ENCODE measurements at regions not wholly inside any gene's neighbourhood (a gene's known extent, or its start where the extent isn't known, plus 50 kb on each side); places are given as distances from the start of the nearest gene placed in this dataset.

DNA sequence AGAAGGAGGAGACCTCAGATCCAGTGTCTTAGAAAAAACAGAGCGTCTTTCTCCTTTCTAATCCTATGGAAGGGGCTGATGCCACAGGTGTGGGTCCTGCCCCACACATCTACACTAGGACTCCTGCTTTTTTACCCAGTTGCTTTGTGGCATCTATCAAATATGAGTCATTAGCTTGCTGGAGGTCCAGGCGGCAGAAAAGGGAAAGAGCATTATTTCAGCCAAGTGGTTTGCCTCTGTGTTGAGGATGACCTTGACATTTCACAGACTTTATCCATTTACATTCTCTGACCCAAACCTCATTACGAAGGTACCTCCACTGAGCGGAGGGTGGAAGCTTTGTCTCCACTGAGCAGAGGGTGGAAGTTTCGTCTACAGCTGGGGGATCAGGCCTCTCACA is 308.4 kb upstream of the KLF6 start:
- no peak for DNase-seq

DNA sequence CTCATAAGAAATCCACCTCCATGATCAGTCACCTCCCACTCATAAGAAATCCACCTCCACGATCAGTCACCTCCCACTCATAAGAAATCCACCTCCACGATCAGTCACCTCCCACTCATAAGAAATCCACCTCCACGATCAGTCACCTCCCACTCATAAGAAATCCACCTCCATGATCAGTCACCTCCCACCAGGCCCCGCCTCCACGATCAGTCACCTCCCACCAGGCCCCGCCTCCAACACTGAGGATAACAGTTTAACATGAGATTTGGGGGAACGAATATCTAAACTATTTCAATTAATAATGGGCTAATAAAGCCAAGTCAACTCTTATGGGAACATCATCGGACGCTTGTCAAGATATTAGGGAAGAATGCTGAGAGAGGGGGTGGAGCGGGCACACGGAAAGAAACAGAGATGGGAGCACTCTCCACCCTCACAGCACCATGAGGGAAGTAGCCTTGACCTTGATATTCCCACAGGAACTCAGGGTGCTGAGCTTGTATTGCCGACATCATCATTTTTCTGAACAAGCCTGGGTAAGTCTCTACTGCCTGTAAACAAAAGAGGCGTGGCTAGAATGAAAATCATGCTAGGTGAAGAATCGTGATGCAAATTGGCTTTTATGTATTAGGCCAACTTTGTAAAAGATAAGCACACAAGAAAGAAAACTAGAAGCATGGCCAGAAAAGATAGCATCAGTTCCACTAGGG is 303.5 kb upstream of the KLF6 start:
- no peak for DNase-seq

DNA sequence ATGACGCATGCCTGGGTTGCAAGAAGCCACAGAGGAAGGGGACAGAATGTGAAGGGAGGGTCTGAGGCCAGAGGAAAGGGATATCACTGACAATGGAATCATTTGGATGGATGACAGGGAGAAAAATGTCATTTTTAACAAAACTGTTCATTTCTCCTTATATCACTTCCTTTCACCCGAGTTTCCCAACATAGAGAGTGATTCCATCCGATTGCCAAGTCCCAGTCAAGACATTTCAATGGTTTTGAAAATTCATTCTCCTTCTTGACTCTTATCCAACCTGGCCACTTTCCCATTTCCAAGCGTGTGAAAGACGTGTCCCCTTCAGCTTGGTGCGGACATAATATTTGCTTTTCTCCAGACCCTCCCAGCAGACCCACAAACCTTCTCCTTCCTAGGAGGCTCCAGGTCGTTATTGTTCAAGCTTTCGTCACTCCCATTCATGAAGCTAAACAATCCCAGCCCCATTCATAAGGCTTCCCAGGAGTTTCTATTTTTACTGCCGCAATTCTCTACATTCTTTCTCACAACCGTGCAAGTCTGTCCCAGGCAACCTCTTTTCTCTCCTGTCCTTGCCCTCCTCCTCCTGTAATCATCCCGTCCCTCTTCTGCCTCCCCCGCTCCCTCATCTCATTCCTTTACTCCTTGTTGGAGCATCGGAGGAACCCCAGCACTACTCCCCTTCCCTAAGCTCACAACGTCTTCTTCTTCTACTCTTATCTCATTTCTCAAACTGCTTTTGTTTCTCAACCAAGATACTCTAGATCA is 301.3 kb upstream of the KLF6 start:
- DNase-seq: no peak

DNA sequence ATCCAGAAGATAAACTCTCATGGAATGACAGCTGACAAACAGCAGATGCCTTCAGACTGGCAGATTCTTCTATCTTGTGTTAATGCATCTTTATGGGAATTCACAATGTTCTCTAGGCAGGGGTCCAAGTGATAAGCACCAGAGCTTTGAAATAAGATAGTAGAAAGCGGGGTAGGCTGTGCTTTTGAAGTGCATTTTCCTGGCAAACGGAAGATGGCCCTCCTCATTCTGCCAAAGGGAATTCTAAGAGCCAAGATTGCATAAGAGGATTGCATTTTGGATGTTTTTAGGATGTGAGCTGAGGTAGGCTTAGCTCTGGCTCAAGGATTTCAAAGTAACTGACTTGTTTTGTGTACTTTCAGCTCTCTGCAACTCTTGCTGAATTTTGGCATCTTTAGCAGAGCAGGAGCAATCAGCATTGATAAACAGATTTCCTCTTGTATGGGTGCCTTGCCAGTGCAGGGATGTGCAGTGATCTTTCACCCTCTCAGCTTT is 298.5 kb upstream of the KLF6 start:
- DNase-seq: no peak

DNA sequence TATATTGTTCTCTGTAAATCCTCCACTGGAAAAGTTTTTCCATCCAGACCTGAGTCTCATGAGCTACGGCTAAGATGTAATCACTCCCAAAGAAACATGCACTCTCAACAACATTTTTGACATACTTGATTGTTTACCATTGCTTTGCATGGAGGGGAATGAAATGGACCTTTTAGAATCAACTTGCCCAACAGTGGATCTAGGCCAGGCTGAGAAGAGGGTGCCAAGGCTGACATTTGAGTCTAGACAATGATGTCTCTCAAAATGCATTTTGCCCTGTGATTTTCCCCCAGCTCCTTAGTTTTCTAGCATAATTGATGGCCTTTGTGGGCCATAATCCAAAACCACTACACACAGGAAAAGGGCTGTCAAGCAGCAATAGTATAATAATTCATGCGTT is 297.9 kb upstream of the KLF6 start:
- DNase-seq: no peak

DNA sequence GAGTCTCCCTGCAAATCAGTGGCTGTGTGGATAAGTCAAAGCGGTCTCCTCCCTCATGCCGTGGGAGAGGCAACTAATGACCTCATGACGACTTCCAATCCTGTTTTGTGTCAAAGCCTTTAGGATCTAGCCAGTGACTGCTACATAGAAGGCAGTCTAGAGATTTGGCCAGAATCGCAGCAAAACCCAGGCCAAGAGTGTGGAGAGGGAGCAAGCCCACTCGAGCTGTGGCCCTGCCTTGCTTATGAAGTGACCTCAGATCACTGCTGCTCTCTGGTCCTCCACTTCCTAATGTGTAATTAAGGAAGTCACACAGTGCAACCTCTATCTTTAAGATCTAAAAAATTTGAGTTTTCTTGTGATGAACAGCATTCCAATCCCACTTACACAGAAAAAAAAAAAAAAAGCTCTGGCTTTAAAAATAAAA is 296.7 kb upstream of the KLF6 start:
- DNase-seq: no peak

DNA sequence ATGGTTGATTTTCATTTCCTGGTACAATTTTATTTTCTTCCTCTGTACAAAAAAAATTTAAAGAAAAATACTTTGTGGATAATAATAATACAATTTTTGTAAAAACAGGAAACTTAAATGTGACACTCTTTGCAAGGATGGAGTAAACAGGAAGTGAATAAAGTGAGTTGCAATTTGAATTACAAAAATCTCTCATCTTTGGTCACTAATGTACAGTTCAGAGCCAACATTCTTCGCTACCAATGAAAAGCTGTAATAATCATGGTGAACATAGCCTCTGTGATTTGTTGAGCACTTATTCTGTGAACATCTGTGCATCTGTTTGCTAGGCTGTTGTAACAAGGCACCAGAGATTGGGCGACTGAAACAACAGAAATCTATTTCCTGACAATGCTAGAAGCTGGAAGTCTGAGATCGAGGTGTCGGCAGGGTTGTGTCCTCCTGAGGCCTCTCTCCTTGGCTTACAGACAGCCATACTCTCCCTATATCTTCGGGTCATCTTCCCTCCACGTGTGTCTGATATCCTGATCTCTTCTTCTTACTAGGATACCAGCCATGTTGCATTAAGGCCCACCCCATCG is 295.3 kb upstream of the KLF6 start:
- DNase-seq: peak in 1 of 2 donors; percentile 24

DNA sequence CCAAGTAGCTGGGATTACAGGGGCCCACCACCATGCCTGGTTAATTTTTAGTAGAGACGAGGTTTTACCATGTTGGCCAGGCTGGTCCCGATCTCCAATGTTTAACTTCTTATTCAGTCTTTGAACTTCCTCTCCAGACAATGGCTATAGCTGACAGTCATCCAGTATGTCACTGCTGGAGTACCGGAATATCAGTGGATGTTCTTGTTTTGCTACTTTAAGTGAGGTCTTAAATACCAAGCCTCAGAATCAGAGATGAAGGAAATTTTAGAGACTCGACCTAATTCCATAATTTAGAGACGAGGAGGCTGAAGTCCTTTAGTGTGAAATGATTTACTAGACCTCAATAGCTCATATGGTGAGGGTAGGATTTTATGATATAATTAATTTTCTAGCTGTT is 294.8 kb upstream of the KLF6 start:
- no peak for DNase-seq

DNA sequence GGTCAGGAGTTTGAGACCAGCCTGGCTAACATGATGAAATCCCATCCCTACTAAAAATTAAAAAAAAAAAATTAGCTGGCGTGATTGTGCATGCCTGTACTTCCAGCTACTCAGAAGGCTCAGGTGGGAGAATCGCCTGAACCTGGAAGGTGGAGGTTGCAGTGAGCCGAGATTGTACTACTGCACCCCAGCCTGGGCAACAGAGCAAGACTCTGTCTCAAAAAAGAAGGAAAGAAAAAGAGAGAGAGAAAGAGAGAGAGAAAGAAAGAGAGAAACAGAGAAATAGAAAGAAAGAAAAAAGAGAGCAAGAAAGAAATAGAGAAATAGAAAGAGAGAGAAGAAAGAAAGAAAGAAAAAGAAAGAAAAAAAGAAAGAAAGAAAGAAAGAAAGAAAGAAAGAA is 292.8 kb upstream of the KLF6 start:
- no peak for DNase-seq

DNA sequence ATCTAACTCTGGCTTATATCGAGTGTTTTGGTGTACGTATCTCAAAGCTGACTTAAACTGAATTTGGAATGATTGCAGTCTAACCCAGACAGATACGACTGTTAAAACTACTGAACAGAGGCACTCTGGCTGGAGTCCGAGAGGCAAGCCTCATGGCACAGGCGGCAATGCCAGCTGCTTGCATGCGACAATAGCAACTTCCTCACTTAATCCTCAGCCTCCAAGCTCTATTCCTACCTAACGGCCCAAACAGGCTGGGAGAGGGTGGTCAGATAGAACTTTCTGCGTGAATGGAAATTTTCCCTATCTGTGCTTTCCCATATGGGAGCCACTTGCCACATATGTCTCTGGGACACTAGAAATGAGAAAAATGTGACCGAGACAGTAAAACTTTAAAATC is 292.0 kb upstream of the KLF6 start:
- DNase-seq: no peak

DNA sequence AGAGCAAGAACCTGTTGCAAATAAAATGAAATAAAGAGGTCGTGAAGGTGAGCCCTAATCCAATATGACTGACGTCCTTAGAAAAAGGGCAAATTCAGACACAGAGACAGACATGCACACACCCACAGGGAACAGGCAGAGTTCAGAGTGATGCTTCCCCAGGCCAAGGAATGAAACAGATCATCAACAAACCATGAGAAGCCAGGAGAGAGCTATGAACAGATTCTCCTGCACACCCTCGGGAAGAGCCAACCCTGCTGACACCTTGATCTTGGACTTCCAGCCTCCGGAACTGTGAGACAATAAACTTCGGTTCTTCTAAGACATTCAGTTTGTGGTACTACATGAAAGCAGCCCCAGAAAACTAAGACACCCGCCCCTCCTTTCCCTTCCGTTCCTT is 290.4 kb upstream of the KLF6 start:
- no peak for DNase-seq

DNA sequence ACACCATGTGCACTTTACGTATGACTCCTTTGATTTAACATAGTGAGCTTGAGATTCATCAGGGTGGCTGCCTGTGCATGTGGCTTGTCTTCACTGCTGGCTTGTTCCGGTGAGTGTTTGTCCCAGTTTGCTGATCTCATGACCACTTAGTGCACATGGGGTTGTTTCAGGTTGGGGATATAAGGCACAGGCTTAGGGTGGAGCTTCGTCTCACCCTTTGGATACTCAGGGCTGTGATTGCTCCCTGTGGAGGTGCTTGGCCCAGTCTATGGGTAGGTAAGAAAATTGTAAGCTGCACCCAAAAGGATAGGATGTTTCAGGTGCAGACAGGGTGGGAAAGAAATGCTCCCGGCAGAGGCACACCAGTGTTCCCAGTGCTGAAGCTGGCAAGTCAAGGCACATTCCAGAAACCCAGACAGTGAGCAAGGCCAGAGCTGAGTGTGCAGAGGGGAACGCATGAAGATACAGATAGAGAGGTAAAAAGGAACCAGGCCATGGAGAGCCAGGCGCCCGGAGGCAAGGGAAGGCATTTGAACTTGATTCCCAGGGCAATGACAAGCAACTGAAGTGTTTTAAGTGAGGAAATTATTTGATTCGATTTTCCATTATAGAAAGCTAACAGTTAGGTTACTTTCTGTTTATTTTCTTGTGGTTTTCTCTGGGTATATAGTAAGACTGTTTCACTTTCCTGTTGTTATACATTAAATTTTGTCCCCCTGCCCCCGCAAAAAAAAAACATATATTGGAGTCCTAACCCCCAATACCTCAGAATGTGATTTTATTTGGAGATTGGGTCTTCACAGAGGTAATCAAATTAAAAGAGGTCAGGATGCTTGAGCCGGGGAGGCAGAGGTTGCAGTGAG is 289.8 kb upstream of the KLF6 start:
- DNase-seq: peak in 1 of 2 donors; percentile 18

DNA sequence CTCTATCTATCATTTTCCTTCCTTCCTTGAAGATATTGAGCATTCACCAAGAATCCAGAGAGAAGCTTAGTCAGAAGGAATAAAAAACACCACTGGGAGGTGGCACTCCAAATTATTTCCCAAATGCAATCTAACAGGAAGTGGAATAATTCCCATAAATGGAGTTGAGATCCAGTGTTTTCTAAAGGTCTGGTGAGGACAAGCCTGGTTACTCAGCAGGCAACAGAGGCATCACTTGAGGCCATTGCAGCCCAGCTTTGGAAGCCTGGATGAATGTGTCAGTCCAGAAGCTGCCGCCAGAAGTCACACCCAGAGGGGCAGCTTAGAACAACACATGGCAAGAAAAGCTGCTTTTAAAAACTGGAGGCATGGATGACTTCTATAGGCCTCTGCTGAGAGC is 288.9 kb upstream of the KLF6 start:
- no peak for DNase-seq

DNA sequence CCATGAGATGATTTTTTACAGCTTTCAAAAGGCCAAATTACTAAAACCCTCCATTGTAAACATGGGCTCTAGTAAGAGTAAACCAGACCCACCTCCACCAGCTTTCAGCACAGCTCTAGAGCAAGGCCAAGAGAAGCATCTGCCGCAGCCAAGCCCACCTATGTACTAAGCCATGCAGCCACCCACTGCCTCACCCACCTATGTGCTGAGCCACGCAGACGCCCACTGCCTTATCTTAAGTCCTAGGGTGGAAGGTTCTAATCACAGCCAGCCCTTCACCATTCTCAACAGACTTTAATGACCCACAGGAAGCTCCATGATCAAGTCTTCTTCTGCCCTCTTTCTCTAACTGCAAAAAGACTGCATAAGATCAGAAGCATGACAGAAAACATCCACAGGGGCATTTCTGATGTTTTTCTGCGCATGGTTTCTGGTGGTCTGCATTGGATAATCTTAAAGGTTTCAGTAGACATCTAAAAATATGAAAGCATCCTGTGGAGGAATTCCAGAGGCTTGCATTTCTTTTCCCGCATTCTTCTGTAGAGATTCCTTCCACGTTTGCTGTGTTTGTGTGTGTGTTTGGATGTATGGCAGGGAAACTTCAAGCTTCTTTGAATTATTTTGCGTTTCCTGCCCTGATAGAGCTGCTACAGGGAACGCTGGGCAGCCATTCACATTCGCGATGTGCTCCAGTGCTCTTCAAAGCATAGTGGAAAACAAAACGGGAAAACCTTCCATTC is 286.1 kb upstream of the KLF6 start:
- no peak for DNase-seq

DNA sequence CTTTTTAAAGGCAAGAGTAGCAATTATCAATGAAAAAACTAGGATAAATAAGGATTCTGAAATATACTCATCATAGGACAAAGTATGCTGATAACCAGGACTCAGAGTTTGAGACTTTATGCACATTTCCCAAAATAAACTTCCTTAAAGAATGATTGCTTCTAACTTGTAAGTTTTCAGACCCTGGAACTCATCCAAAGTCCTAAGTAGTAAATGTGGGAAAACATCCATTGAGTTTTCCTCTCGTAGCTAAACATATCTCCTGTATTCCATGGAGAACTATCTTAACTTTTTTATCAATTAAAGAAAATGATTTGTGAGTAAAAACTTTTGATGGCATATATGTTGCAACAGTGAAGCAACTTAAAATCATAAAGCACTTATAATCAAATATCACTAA is 285.2 kb upstream of the KLF6 start:
- no peak for DNase-seq

DNA sequence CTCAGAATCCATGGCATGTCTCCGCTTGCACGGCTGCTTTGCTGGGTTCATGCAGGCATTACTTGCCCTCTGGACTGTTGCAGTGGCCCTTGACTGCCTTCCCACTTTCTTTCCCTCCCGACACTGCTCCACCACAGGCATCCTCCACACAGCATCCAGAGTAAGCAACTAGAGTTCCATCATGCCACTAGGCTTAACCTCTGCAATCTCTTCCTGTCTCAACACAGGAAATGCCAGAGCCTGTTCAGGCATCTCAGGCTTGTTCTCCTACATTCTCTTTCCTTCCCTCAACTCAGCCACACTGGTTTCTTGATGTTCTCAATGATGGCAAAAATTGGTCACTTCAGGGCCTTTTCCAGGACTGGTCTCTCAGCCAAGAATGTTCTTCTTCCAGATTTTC is 284.5 kb upstream of the KLF6 start:
- DNase-seq: no peak

DNA sequence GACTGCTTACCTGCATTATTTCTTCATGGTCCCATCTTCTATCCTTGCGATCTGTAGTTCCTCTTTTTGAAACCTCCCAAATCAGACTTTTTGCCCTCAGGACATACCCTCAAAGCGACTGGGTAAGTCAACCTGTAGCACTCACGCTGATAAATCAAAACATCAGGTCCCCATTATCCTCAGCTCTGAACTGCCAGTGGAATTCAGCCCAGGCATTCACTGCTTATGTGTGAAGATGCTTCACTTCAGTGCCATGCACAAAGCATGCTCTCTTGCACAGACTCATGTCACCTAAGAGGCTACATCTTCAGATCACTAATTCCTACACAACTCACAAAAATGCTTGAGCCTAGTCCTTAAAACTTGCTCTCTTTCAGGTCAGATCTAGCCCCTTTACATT is 283.6 kb upstream of the KLF6 start:
- DNase-seq: no peak

DNA sequence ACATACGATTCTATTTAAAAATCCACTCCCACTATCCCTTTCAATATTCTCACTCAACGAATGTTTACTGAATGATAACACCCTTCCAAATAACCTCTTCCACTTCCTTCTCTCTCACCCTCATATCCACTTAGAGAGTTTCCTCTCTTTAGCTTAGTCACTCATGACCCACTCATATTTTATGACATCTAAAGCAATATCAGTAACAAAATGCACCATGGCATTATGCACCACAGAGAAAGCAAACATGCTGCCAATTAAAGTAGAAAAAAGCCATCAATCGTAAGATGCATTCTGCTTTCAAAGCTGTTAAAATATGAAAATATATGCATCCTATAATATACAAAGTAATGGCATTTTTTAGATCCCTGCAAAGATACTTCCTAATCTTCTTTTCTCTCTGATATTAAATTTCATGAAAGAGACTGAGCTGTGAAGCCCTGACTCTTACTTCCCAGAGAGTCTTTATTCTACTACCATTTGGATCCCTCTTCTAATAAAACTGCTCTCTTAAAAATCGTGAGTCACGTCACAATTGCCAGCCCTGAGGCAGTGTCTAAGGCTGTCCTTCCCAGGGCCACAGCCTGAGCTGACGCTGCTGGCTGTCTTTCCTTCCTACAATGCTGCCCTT is 283.0 kb upstream of the KLF6 start:
- no peak for DNase-seq

DNA sequence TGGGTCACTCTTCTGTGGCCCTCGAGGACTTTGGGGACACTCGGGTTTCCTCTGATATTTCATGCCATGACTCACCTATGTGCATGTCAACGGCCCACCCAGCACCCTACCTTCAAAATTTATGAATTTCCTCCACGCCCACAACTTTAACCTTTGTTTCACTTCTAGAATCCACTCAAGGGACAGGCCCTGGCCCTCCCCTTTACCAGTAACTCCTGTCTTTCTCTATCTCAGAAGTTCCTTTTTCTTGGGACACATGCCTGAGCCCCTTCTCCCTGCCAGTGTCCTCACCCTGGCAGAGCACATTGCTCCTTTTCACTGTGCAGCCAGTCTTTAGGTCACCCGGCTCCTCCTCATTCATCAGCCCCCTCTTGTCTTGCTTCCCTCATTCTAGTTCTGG is 282.5 kb upstream of the KLF6 start:
- peak in 1 of 2 donors; percentile 20 for DNase-seq

DNA sequence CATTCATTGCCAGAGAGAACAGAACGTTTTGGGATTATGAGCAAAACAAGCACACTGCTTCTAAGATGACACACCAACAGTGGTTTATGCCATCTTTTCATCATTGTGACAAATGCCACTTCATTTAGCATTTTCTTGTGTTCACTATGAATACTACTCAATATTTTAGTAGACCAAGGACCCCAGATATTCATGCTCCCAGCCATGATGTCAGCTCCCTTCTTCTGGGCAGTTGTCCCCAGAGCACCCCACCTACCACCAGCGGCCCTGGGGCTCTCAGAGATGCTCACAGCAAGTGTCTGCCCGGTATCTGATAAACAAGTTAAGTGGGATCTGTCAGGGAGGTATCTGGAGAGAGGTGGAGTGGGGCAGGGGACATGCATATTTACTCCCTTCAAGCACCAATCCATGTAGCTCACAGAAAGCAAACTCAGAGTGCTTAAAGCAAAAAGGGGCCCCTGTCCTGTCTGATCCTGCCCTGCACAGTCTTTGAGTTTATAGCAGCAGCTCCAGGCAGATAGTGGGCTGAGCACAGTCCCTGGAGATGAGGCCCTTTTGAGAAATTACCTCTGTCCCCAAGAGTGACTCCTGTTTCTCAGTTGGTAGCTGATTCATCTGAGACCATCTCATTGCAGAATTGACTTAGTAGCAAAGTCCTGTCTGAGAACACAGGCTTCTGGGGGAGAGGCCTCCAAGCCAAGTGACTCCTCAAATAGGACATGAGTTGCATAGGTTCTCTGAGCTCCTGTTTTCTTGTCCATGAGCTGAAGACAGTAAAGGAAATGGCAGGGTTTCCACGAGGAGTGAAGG is 281.8 kb upstream of the KLF6 start:
- DNase-seq: no peak

DNA sequence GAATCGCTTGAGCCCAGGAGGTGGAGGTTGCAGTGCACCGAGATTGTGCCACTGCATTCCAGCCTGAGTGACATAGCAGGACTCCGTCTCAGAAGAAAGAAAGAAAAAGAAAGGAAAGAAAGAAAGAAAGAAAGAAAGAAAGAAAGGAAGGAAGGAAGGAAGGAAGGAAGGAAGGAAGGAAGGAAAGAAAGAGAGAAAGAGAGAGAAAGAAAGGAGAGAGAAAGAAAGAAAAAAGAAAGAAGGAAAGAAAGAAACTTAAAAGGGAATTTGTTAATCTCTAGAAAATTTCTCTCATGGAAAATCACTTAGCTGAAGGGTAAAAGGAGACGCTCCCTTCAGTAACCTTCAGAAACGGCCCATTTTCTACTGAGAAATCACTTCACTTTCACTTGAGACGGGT is 279.5 kb upstream of the KLF6 start:
- DNase-seq: no peak
